Astrocyte (in vitro differentiated cells and primary cell): ENCODE measurements at regions not wholly inside any gene's neighbourhood (a gene's known extent, or its start where the extent isn't known, plus 50 kb on each side); places are given as distances from the start of the nearest gene placed in this dataset.
"Not testable (repeated sequence)": the region's sequence is repeated elsewhere in the genome, so short reads cannot be mapped to it uniquely, and the experiment has no call there.

ENCODE experiments used
- CTCF ChIP-seq: IDR thresholded peaks from 2 replicates; pipeline ENCODE4 v1.5.1; 2011; ENCODE audit warnings: low read depth, mild to moderate bottlenecking, inconsistent platforms, low read length, moderate library complexity; ENCODE audit not compliant: insufficient read depth
- EZH2 ChIP-seq: IDR thresholded peaks from 2 replicates; pipeline ENCODE4 v1.6.1; 2012; ENCODE audit warnings: mild to moderate bottlenecking, low read length, inconsistent platforms; ENCODE audit not compliant: insufficient read depth

- not testable (repeated sequence) for TF ChIP-seq CTCF, EZH2
Measured at GRCh38 chr19:20358841-20359465, 191.9 kb downstream of the ZNF486 start.
